ENCODE measurements at regions not wholly inside any gene's neighbourhood (a gene's known extent, or its start where the extent isn't known, plus 50 kb on each side); places are given as distances from the start of the nearest gene placed in this dataset.

GRCh38 chr5:168204165-168204564, 87.3 kb upstream of the WWC1 start:
- DNase-seq: no peak
- Mint-ChIP-seq H3K36me3 (no peaks in the 10 kb centered on the region), H3K9me3 (peaks cover 0 to 3% (median 0%) of the 10 kb centered on the region in 7 donors), H3K4me3 (no peak overlapping the region), H3K27me3 (ENCODE audit: low read depth in 3 of 3) (peaks cover 0 to 6% (median 0%) of the 10 kb centered on the region in 3 donors), H3K27ac (no peak overlapping the region), H3K4me1 (peaks cover 6% of the 10 kb centered on the region)
- Histone ChIP-seq H3K27ac (ENCODE audit: low read depth in 1 of 2, low read length in 2 of 2) (no peak overlapping the region), H3K9ac (ENCODE audit: insufficient read depth, low read length, poor library complexity, severe bottlenecking) (no peak overlapping the region), H3K4me3 (replicated peaks in 1 of 3; ENCODE audit: low read depth in 2 of 3, low read length in 3 of 3) (no peak overlapping the region), H3K36me3 (replicated peaks in 1 of 2; ENCODE audit: control insufficient read depth in 1 of 2, insufficient read depth in 2 of 2, low read length in 2 of 2) (no peaks in the 10 kb centered on the region), H3K79me2 (ENCODE audit: insufficient read depth, low read length) (no peaks in the 10 kb centered on the region), H4K20me1 (ENCODE audit: insufficient read depth, low read length) (no peaks in the 10 kb centered on the region), H3K27me3 (ENCODE audit: control insufficient read depth in 2 of 2, insufficient read depth in 2 of 2, low read length in 2 of 2) (no peaks in the 10 kb centered on the region), H2AFZ (ENCODE audit: insufficient read depth, low read depth, low read length, poor library complexity, severe bottlenecking) (no peak overlapping the region), H3K4me1 (ENCODE audit: control insufficient read depth in 1 of 2, insufficient read depth in 2 of 2, low read length in 2 of 2) (no peaks in the 10 kb centered on the region), H3K9me3 (replicated peaks in 1 of 2; ENCODE audit: control insufficient read depth in 1 of 2, insufficient read depth in 1 of 2, low read length in 2 of 2) (no peaks in the 10 kb centered on the region), H3K4me2 (replicated peaks; ENCODE audit: extremely low read depth, low read length, poor library complexity, severe bottlenecking) (no peak overlapping the region)
- 90% methylated on average over 6 of the region's 6 CpGs for WGBS (ENCODE audit: insufficient coverage)
- intact Hi-C loops (cut with micrococcal nuclease): no loop called here
- no peak for TF ChIP-seq CTCF (IDR thresholded peaks at IDR 0.05)

- Histone ChIP-seq H2AFZ (ENCODE audit: insufficient read depth, low read depth, low read length, poor library complexity, severe bottlenecking) (no peak overlapping the region), H3K4me1 (ENCODE audit: control insufficient read depth in 1 of 2, insufficient read depth in 2 of 2, low read length in 2 of 2) (no peaks in the 10 kb centered on the region), H3K9me3 (replicated peaks in 1 of 2; ENCODE audit: control insufficient read depth in 1 of 2, insufficient read depth in 1 of 2, low read length in 2 of 2) (no peaks in the 10 kb centered on the region), H3K9ac (ENCODE audit: insufficient read depth, low read length, poor library complexity, severe bottlenecking) (no peak overlapping the region), H3K27ac (ENCODE audit: low read depth in 1 of 2, low read length in 2 of 2) (no peak overlapping the region), H3K27me3 (ENCODE audit: control insufficient read depth in 2 of 2, insufficient read depth in 2 of 2, low read length in 2 of 2) (no peaks in the 10 kb centered on the region), H3K4me3 (replicated peaks in 1 of 3; ENCODE audit: low read depth in 2 of 3, low read length in 3 of 3) (no peak overlapping the region), H3K36me3 (replicated peaks in 1 of 2; ENCODE audit: control insufficient read depth in 1 of 2, insufficient read depth in 2 of 2, low read length in 2 of 2) (no peaks in the 10 kb centered on the region), H3K4me2 (replicated peaks; ENCODE audit: extremely low read depth, low read length, poor library complexity, severe bottlenecking) (no peak overlapping the region), H3K79me2 (ENCODE audit: insufficient read depth, low read length) (no peaks in the 10 kb centered on the region), H4K20me1 (ENCODE audit: insufficient read depth, low read length) (no peaks in the 10 kb centered on the region)
- no peak overlapping the region for H3K27ac Mint-ChIP-seq
- peaks cover 0 to 3% (median 0%) of the 10 kb centered on the region in 7 donors for H3K9me3 Mint-ChIP-seq
- no peak for DNase-seq
- no peaks in the 10 kb centered on the region for H3K36me3 Mint-ChIP-seq
- peaks cover 0 to 6% (median 0%) of the 10 kb centered on the region in 3 donors for H3K27me3 Mint-ChIP-seq (ENCODE audit: low read depth in 3 of 3)
- H3K4me1 Mint-ChIP-seq: no peaks in the 10 kb centered on the region
- no peak for TF ChIP-seq CTCF (IDR thresholded peaks at IDR 0.05)
- no peak overlapping the region for H3K4me3 Mint-ChIP-seq
- WGBS (ENCODE audit: insufficient coverage): 97% methylated on average over 6 of the region's 7 CpGs
- intact Hi-C loops (cut with micrococcal nuclease): no loop called here
These were observed 83.9 kb upstream of the WWC1 start for GRCh38 chr5:168207450-168208029.

Measured in CD14-positive monocyte (primary cell).